Effector memory CD8-positive, alpha-beta T cell (primary cell): ENCODE measurements at regions not wholly inside any gene's neighbourhood (a gene's known extent, or its start where the extent isn't known, plus 50 kb on each side); places are given as distances from the start of the nearest gene placed in this dataset.

ENCODE experiments used
- ATAC-seq: fragments of 150-1000 bp; cut with Tn5 transposase; replicated peaks from 2 replicates; pipeline ENCODE4 v1.10.0; 2021; ENCODE audit warnings: mild to moderate bottlenecking, moderate library complexity
- DNase-seq, 3 experiments: peaks; one replicate each; pipeline ENCODE4 v3.0.0; 2021
- H3K27ac Mint-ChIP-seq, 2 donors: one replicate each; pipeline ENCODE4 v1.8.0; 2022; ENCODE audit warnings: mild to moderate bottlenecking in 2 of 2, mixed read lengths in 2 of 2, moderate library complexity in 2 of 2
- H3K27me3 Mint-ChIP-seq, 2 donors: one replicate each; pipeline ENCODE4 v1.8.0; 2022; ENCODE audit warnings: mixed read lengths in 2 of 2
- H3K36me3 Mint-ChIP-seq: one replicate; pipeline ENCODE4 v1.8.0; 2022; ENCODE audit warnings: mild to moderate bottlenecking, moderate library complexity, mixed read lengths; ENCODE audit not compliant: insufficient read depth
- H3K4me1 Mint-ChIP-seq, 2 donors: one replicate each; pipeline ENCODE4 v1.8.0; 2022; ENCODE audit warnings: low read depth in 2 of 2, mixed read lengths in 2 of 2
- H3K4me3 Mint-ChIP-seq, 2 donors: one replicate each; pipeline ENCODE4 v1.8.0; 2022; ENCODE audit warnings: mild to moderate bottlenecking in 2 of 2, mixed read lengths in 2 of 2, moderate library complexity in 2 of 2
- H3K9me3 Mint-ChIP-seq, 2 donors: one replicate each; pipeline ENCODE4 v1.8.0; 2022; ENCODE audit warnings: mixed read lengths in 2 of 2

GRCh38 chr9:28839778-28840430 is 1266.6 kb upstream of the C9orf72 start:
- no peak overlapping the region for H3K4me3 Mint-ChIP-seq

GRCh38 chr9:28841775-28842174 is 1268.5 kb upstream of the C9orf72 start:
- no peak for DNase-seq
- no peak overlapping the region for H3K4me3 Mint-ChIP-seq
- H3K36me3 Mint-ChIP-seq, result no peaks in the 10 kb centered on the region
- peaks cover 14 to 19% of the 10 kb centered on the region in 2 donors for H3K9me3 Mint-ChIP-seq
- no peaks in the 10 kb centered on the region for H3K27me3 Mint-ChIP-seq
- H3K27ac Mint-ChIP-seq, result no peak overlapping the region
- H3K4me1 Mint-ChIP-seq, result no peaks in the 10 kb centered on the region
- ATAC-seq, result no peak

More at GRCh38 chr9:28839778-28840430, 1266.6 kb upstream of the C9orf72 start:
- Mint-ChIP-seq H3K4me1 (no peaks in the 10 kb centered on the region), H3K27ac (no peak overlapping the region), H3K27me3 (no peaks in the 10 kb centered on the region), H3K9me3 (peaks cover 11 to 13% of the 10 kb centered on the region in 2 donors), H3K36me3 (no peaks in the 10 kb centered on the region)
- DNase-seq (no peak), ATAC-seq (no peak)

GRCh38 chr9:28847331-28847730 is 1274.0 kb upstream of the C9orf72 start:
- Mint-ChIP-seq H3K36me3 (no peaks in the 10 kb centered on the region), H3K9me3 (peaks cover 8 to 18% of the 10 kb centered on the region in 2 donors), H3K27ac (no peak overlapping the region), H3K27me3 (no peaks in the 10 kb centered on the region), H3K4me3 (no peak overlapping the region), H3K4me1 (no peaks in the 10 kb centered on the region)
- no peak for ATAC-seq
- DNase-seq, result no peak

GRCh38 chr9:28848671-28849070 is 1275.4 kb upstream of the C9orf72 start:
- H3K27me3 Mint-ChIP-seq, result no peaks in the 10 kb centered on the region
- no peak overlapping the region for H3K4me3 Mint-ChIP-seq

GRCh38 chr9:28853477-28853876 is 1280.2 kb upstream of the C9orf72 start:
- peaks cover 8% of the 10 kb centered on the region in 2 donors for H3K9me3 Mint-ChIP-seq
- H3K36me3 Mint-ChIP-seq, result no peaks in the 10 kb centered on the region
- DNase-seq (no peak), ATAC-seq (no peak)
- no peak overlapping the region for H3K4me3 Mint-ChIP-seq
- H3K4me1 Mint-ChIP-seq, result no peaks in the 10 kb centered on the region
- H3K27me3 Mint-ChIP-seq, result no peaks in the 10 kb centered on the region
- no peak overlapping the region for H3K27ac Mint-ChIP-seq

More at GRCh38 chr9:28848671-28849070, 1275.4 kb upstream of the C9orf72 start:
- Mint-ChIP-seq H3K27ac (no peak overlapping the region), H3K36me3 (no peaks in the 10 kb centered on the region), H3K4me1 (no peaks in the 10 kb centered on the region), H3K9me3 (peaks cover 8 to 11% of the 10 kb centered on the region in 2 donors)
- ATAC-seq, result no peak
- DNase-seq, result no peak

- DNase-seq (no peak), ATAC-seq (no peak)
- Mint-ChIP-seq H3K4me3 (no peak overlapping the region), H3K4me1 (no peaks in the 10 kb centered on the region), H3K36me3 (no peaks in the 10 kb centered on the region), H3K9me3 (peaks cover 5 to 7% of the 10 kb centered on the region in 2 donors), H3K27me3 (no peaks in the 10 kb centered on the region), H3K27ac (no peak overlapping the region)
Observed at GRCh38 chr9:28866951-28867350, 1293.7 kb upstream of the C9orf72 start.

GRCh38 chr9:28868228-28868990 is 1295.1 kb upstream of the C9orf72 start:
- H3K4me1 Mint-ChIP-seq, result no peaks in the 10 kb centered on the region
- DNase-seq (no peak), ATAC-seq (no peak)
- no peaks in the 10 kb centered on the region for H3K27me3 Mint-ChIP-seq
- peaks cover 5 to 7% of the 10 kb centered on the region in 2 donors for H3K9me3 Mint-ChIP-seq
- H3K27ac Mint-ChIP-seq, result no peak overlapping the region
- no peaks in the 10 kb centered on the region for H3K36me3 Mint-ChIP-seq
- no peak overlapping the region for H3K4me3 Mint-ChIP-seq

- no peak overlapping the region for H3K27ac Mint-ChIP-seq
- DNase-seq, result no peak
- H3K27me3 Mint-ChIP-seq, result no peaks in the 10 kb centered on the region
- no peak for ATAC-seq
- no peaks in the 10 kb centered on the region for H3K4me1 Mint-ChIP-seq
- H3K9me3 Mint-ChIP-seq, result peaks cover 0 to 11% of the 10 kb centered on the region in 2 donors
- no peak overlapping the region for H3K4me3 Mint-ChIP-seq
- no peaks in the 10 kb centered on the region for H3K36me3 Mint-ChIP-seq
Observed at GRCh38 chr9:28882529-28882928, 1309.2 kb upstream of the C9orf72 start.

- no peaks in the 10 kb centered on the region for H3K36me3 Mint-ChIP-seq
- ATAC-seq, result no peak
- no peak for DNase-seq
- H3K9me3 Mint-ChIP-seq, result peaks cover 0 to 11% of the 10 kb centered on the region in 2 donors
- no peaks in the 10 kb centered on the region for H3K4me1 Mint-ChIP-seq
- no peak overlapping the region for H3K27ac Mint-ChIP-seq
- no peak overlapping the region for H3K4me3 Mint-ChIP-seq
- H3K27me3 Mint-ChIP-seq, result no peaks in the 10 kb centered on the region
Observed at GRCh38 chr9:28883234-28883633, 1310.0 kb upstream of the C9orf72 start.

GRCh38 chr9:28887188-28887884 is 1314.1 kb upstream of the C9orf72 start:
- Mint-ChIP-seq H3K27me3 (no peaks in the 10 kb centered on the region), H3K4me3 (no peak overlapping the region), H3K36me3 (no peaks in the 10 kb centered on the region), H3K4me1 (no peaks in the 10 kb centered on the region), H3K9me3 (peaks cover 0 to 8% of the 10 kb centered on the region in 2 donors), H3K27ac (no peak overlapping the region)
- no peak for ATAC-seq
- DNase-seq, result no peak

- ATAC-seq, result no peak
- H3K27ac Mint-ChIP-seq, result no peak overlapping the region
- H3K9me3 Mint-ChIP-seq, result peaks cover 0 to 2% of the 10 kb centered on the region in 2 donors
- H3K4me1 Mint-ChIP-seq, result no peaks in the 10 kb centered on the region
- no peak for DNase-seq
- H3K27me3 Mint-ChIP-seq, result no peaks in the 10 kb centered on the region
- H3K4me3 Mint-ChIP-seq, result no peak overlapping the region
- H3K36me3 Mint-ChIP-seq, result no peaks in the 10 kb centered on the region
Observed at GRCh38 chr9:28888806-28889205, 1315.5 kb upstream of the C9orf72 start.

GRCh38 chr9:28892538-28892937 is 1319.3 kb upstream of the C9orf72 start:
- Mint-ChIP-seq H3K36me3 (no peaks in the 10 kb centered on the region), H3K27me3 (no peaks in the 10 kb centered on the region), H3K4me1 (no peaks in the 10 kb centered on the region), H3K27ac (no peak overlapping the region), H3K4me3 (no peak overlapping the region), H3K9me3 (peaks cover 0 to 2% of the 10 kb centered on the region in 2 donors)
- ATAC-seq, result no peak
- no peak for DNase-seq

GRCh38 chr9:28899267-28899666 is 1326.0 kb upstream of the C9orf72 start:
- ATAC-seq, result no peak
- Mint-ChIP-seq H3K4me3 (no peak overlapping the region), H3K36me3 (no peaks in the 10 kb centered on the region), H3K27ac (no peak overlapping the region), H3K4me1 (no peaks in the 10 kb centered on the region), H3K27me3 (no peaks in the 10 kb centered on the region), H3K9me3 (peaks cover 0 to 12% of the 10 kb centered on the region in 2 donors)
- no peak for DNase-seq
